ENCODE measurements at regions not wholly inside any gene's neighbourhood (a gene's known extent, or its start where the extent isn't known, plus 50 kb on each side); places are given as distances from the start of the nearest gene placed in this dataset.

DNA sequence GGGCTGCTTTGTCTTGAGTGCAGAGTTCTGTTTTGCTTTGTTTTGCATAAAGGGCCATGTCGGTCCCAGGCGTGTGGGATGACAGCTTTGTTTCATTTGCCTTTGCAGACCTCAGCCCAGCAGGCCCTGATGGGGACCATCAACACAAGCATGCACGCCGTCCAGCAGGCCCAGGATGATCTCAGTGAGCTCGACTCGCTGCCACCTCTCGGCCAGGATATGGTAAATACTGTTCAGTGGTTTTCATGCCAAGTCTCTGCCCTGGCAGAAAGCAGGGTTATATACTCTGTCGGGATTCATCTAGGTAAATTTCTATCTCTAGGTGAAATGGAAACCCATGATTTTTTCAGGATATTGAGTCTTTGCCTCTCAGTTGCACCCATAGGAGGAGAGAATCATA is 343.9 kb upstream of the TPM1 start:
- no peak for TF ChIP-seq KAT7 (CRISPR knock-in tag; IDR thresholded peaks at IDR 0.05; ENCODE audit: borderline replicate concordance)
- TF ChIP-seq, protein P1, sequence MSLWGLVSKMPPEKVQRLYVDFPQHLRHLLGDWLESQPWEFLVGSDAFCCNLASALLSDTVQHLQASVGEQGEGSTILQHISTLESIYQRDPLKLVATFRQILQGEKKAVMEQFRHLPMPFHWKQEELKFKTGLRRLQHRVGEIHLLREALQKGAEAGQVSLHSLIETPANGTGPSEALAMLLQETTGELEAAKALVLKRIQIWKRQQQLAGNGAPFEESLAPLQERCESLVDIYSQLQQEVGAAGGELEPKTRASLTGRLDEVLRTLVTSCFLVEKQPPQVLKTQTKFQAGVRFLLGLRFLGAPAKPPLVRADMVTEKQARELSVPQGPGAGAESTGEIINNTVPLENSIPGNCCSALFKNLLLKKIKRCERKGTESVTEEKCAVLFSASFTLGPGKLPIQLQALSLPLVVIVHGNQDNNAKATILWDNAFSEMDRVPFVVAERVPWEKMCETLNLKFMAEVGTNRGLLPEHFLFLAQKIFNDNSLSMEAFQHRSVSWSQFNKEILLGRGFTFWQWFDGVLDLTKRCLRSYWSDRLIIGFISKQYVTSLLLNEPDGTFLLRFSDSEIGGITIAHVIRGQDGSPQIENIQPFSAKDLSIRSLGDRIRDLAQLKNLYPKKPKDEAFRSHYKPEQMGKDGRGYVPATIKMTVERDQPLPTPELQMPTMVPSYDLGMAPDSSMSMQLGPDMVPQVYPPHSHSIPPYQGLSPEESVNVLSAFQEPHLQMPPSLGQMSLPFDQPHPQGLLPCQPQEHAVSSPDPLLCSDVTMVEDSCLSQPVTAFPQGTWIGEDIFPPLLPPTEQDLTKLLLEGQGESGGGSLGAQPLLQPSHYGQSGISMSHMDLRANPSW (CRISPR knock-in tag; conservative IDR thresholded peaks at IDR 0.05; ENCODE audit: low read depth) = no peak
- TF ChIP-seq, protein P2, sequence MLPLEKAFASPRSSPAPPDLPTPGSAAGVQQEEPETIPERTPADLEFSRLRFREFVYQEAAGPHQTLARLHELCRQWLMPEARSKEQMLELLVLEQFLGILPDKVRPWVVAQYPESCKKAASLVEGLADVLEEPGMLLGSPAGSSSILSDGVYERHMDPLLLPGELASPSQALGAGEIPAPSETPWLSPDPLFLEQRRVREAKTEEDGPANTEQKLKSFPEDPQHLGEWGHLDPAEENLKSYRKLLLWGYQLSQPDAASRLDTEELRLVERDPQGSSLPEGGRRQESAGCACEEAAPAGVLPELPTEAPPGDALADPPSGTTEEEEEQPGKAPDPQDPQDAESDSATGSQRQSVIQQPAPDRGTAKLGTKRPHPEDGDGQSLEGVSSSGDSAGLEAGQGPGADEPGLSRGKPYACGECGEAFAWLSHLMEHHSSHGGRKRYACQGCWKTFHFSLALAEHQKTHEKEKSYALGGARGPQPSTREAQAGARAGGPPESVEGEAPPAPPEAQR (CRISPR knock-in tag; IDR thresholded peaks at IDR 0.05) = no peak
- TF ChIP-seq, protein P3, sequence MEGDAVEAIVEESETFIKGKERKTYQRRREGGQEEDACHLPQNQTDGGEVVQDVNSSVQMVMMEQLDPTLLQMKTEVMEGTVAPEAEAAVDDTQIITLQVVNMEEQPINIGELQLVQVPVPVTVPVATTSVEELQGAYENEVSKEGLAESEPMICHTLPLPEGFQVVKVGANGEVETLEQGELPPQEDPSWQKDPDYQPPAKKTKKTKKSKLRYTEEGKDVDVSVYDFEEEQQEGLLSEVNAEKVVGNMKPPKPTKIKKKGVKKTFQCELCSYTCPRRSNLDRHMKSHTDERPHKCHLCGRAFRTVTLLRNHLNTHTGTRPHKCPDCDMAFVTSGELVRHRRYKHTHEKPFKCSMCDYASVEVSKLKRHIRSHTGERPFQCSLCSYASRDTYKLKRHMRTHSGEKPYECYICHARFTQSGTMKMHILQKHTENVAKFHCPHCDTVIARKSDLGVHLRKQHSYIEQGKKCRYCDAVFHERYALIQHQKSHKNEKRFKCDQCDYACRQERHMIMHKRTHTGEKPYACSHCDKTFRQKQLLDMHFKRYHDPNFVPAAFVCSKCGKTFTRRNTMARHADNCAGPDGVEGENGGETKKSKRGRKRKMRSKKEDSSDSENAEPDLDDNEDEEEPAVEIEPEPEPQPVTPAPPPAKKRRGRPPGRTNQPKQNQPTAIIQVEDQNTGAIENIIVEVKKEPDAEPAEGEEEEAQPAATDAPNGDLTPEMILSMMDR (IDR thresholded peaks at IDR 0.05) = no peak
- TF ChIP-seq, protein P4, sequence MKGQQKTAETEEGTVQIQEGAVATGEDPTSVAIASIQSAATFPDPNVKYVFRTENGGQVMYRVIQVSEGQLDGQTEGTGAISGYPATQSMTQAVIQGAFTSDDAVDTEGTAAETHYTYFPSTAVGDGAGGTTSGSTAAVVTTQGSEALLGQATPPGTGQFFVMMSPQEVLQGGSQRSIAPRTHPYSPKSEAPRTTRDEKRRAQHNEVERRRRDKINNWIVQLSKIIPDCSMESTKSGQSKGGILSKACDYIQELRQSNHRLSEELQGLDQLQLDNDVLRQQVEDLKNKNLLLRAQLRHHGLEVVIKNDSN (CRISPR knock-in tag; IDR thresholded peaks at IDR 0.05) = no peak
- TF ChIP-seq SMAD3 (CRISPR knock-in tag; IDR thresholded peaks at IDR 0.05; ENCODE audit: borderline replicate concordance) = no peak
- TF ChIP-seq ZBTB21 (CRISPR knock-in tag; IDR thresholded peaks at IDR 0.05; ENCODE audit: borderline replicate concordance) = no peak
